ENCODE measurements at regions not wholly inside any gene's neighbourhood (a gene's known extent, or its start where the extent isn't known, plus 50 kb on each side); places are given as distances from the start of the nearest gene placed in this dataset.

GRCh38 chr2:128550801-128551416 lies 232.2 kb upstream of the HS6ST1 start:
- H3K9me2 ChIP-seq: no peaks in the 10 kb centered on the region
- DNase-seq: no peak
- H3K27me3 ChIP-seq (ENCODE audit: insufficient read depth): no peaks in the 10 kb centered on the region
- TF ChIP-seq JUND (IDR thresholded peaks at IDR 0.05): no peak
- no peak for TF ChIP-seq NFIC (IDR thresholded peaks at IDR 0.05; ENCODE audit: borderline replicate concordance)
- no peak for TF ChIP-seq GATA2 (CRISPR knock-in tag; IDR thresholded peaks at IDR 0.05)
- TF ChIP-seq NRF1 (IDR thresholded peaks at IDR 0.05; ENCODE audit: low read depth, low read length): no peak
- TF ChIP-seq TCF12 (IDR thresholded peaks at IDR 0.05): no peak
- TF ChIP-seq, protein P1, sequence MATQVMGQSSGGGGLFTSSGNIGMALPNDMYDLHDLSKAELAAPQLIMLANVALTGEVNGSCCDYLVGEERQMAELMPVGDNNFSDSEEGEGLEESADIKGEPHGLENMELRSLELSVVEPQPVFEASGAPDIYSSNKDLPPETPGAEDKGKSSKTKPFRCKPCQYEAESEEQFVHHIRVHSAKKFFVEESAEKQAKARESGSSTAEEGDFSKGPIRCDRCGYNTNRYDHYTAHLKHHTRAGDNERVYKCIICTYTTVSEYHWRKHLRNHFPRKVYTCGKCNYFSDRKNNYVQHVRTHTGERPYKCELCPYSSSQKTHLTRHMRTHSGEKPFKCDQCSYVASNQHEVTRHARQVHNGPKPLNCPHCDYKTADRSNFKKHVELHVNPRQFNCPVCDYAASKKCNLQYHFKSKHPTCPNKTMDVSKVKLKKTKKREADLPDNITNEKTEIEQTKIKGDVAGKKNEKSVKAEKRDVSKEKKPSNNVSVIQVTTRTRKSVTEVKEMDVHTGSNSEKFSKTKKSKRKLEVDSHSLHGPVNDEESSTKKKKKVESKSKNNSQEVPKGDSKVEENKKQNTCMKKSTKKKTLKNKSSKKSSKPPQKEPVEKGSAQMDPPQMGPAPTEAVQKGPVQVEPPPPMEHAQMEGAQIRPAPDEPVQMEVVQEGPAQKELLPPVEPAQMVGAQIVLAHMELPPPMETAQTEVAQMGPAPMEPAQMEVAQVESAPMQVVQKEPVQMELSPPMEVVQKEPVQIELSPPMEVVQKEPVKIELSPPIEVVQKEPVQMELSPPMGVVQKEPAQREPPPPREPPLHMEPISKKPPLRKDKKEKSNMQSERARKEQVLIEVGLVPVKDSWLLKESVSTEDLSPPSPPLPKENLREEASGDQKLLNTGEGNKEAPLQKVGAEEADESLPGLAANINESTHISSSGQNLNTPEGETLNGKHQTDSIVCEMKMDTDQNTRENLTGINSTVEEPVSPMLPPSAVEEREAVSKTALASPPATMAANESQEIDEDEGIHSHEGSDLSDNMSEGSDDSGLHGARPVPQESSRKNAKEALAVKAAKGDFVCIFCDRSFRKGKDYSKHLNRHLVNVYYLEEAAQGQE (IDR thresholded peaks at IDR 0.05; ENCODE audit: low read depth, low read length): no peak
- TF ChIP-seq MXI1 (IDR thresholded peaks at IDR 0.05; ENCODE audit: low read depth, low read length): no peak
- TF ChIP-seq SIN3A (IDR thresholded peaks at IDR 0.05; ENCODE audit: borderline replicate concordance, low read depth, low read length): no peak
- TF ChIP-seq PBX3 (IDR thresholded peaks at IDR 0.05): no peak
- no peak for TF ChIP-seq RFX5 (IDR thresholded peaks at IDR 0.05; ENCODE audit: low read length)
- TF ChIP-seq SMC3 (IDR thresholded peaks at IDR 0.05; ENCODE audit: low read depth, low read length): no peak
- no peak for TF ChIP-seq MEF2A (IDR thresholded peaks at IDR 0.05; ENCODE audit: borderline replicate concordance, low read depth)
- TF ChIP-seq FOXJ3 (CRISPR knock-in tag; IDR thresholded peaks at IDR 0.05): no peak
- TF ChIP-seq, protein P2, sequence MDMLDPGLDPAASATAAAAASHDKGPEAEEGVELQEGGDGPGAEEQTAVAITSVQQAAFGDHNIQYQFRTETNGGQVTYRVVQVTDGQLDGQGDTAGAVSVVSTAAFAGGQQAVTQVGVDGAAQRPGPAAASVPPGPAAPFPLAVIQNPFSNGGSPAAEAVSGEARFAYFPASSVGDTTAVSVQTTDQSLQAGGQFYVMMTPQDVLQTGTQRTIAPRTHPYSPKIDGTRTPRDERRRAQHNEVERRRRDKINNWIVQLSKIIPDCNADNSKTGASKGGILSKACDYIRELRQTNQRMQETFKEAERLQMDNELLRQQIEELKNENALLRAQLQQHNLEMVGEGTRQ (IDR thresholded peaks at IDR 0.05; ENCODE audit: borderline replicate concordance, low read depth, low read length): no peak
- no peak for TF ChIP-seq CHD2 (IDR thresholded peaks at IDR 0.05; ENCODE audit: low read length, partially characterized antibody)
- no peak for TF ChIP-seq CTCF (IDR thresholded peaks at IDR 0.05)
- TF ChIP-seq USF1 (IDR thresholded peaks at IDR 0.05; ENCODE audit: borderline replicate concordance, low read depth): no peak
- no peaks in the 10 kb centered on the region for H4K20me1 ChIP-seq (ENCODE audit: insufficient read depth)
- WGBS (ENCODE audit: low lambda C conversion rate): 74% methylated on average over 5 of the region's 9 CpGs
- no peaks in the 10 kb centered on the region for H3F3A ChIP-seq (replicated peaks; ENCODE audit: insufficient read depth)
- no peak overlapping the region for H3K4me2 ChIP-seq
- H3K9ac ChIP-seq: no peak overlapping the region
- H3K27ac ChIP-seq (ENCODE audit: low read depth in 2 of 2, low read length in 1 of 2): no peak overlapping the region
- H3K36me3 ChIP-seq (replicated peaks in 1 of 2; ENCODE audit: control insufficient read depth in 1 of 2, insufficient read depth in 2 of 2, low read length in 1 of 2): no peaks in the 10 kb centered on the region
- ChIA-PET CTCF (no interaction called here), POLR2A (no interaction called here)
- no peak overlapping the region for H3K4me3 ChIP-seq (ENCODE audit: low read depth in 2 of 2, low read length in 1 of 2)
- H3K4me1 ChIP-seq (ENCODE audit: control insufficient read depth in 1 of 2, insufficient read depth in 2 of 2, low read depth in 1 of 2, low read length in 1 of 2): peaks cover 0 to 17% of the 10 kb centered on the region in 2 experiments; a peak in 1 of 4 replicates
- H3K9me3 ChIP-seq: no peaks in the 10 kb centered on the region
- no peaks in the 10 kb centered on the region for H3K79me2 ChIP-seq (ENCODE audit: insufficient read depth)
- H2AFZ ChIP-seq (ENCODE audit: low read depth): no peak overlapping the region

All from SK-N-SH (cell line).